K562 (cell line): ENCODE measurements at regions not wholly inside any gene's neighbourhood (a gene's known extent, or its start where the extent isn't known, plus 50 kb on each side); places are given as distances from the start of the nearest gene placed in this dataset.
"Not testable (repeated sequence)": the region's sequence is repeated elsewhere in the genome, so short reads cannot be mapped to it uniquely, and the experiment has no call there.

Source experiments
- ATAC-seq: fragments of 200-7000 bp; cut with Tn5 transposase; 3 replicates; pipeline ENCODE4 v1.9.1; 2020; ENCODE audit warnings: moderate library complexity
- BruUV-seq: library from RNA; stranded (reverse); fragments of 400-500 nt; replicated peaks from 2 replicates; lab custom pipeline; 2021; lab: Mats Ljungman, UMichigan
- CTCF ChIA-PET: fragments of 300-600 bp; formaldehyde crosslinking; extraction: SDS; loops from one replicate; lab custom pipeline; 2021; ENCODE audit warnings: low intra/inter-chr PET ratio; lab: Yijun Ruan, JAX
- POLR2A ChIA-PET: fragments of 300-600, 350-650 bp; sonication (Branson Sonifier 250); formaldehyde crosslinking; extraction: SDS; loops from one replicate; lab custom pipeline; 2021; ENCODE audit warnings: antibody characterized with exemption, inconsistent platforms; lab: Yijun Ruan, JAX
- DNase-seq, 4 experiments: peaks; one replicate each; pipeline versions ENCODE4 v3.0.0 to v3.0.0-alpha.2; 2011 to 2018; ENCODE audit warnings: low spot score in 3 of 4, mixed read lengths in 3 of 4; ENCODE audit errors: extremely low read depth in 1 of 4
- FAIRE-seq: peaks from 2 replicates; lab custom pipeline; 2011; peaks lifted over from hg19 to GRCh38; lab: Jason Lieb, UNC
- H2AFZ ChIP-seq: 2 replicates; pipeline ENCODE4 v1.6.0; 2011; ENCODE audit warnings: low read depth, low read length, control low read depth, inconsistent platforms
- H3K27ac ChIP-seq: fragments of 200-600 bp; 3 replicates; pipeline ENCODE4 v1.8.0; 2011; ENCODE audit warnings: low read depth, mild to moderate bottlenecking, control low read depth, inconsistent platforms, low read length, moderate library complexity, mixed read lengths; ENCODE audit errors: extremely low read depth
- H3K27me3 ChIP-seq, 2 experiments: fragments of 300-600 bp in 1 of 2; 2 replicates in 1 of 2; 3 replicates in 1 of 2; pipeline versions ENCODE4 v1.6.0 to v1.8.0; 2011; ENCODE audit warnings: inconsistent platforms in 2 of 2, low read length in 2 of 2, mild to moderate bottlenecking in 1 of 2, mixed read lengths in 1 of 2, moderate library complexity in 1 of 2; ENCODE audit not compliant: control insufficient read depth in 2 of 2, insufficient read depth in 2 of 2
- H3K36me3 ChIP-seq: fragments of 300-600 bp; 3 replicates; pipeline ENCODE4 v1.8.0; 2011; ENCODE audit warnings: mild to moderate bottlenecking, low read length, inconsistent platforms; ENCODE audit not compliant: control insufficient read depth, insufficient read depth
- H3K4me1 ChIP-seq, 2 experiments: fragments of 200-600 bp in 1 of 2; replicated peaks in 1 of 2; 2 replicates in 1 of 2; 3 replicates in 1 of 2; pipeline versions ENCODE4 v1.5.1 to v1.8.0; 2011; ENCODE audit warnings: inconsistent platforms in 2 of 2, low read length in 2 of 2, mild to moderate bottlenecking in 1 of 2, mixed read lengths in 1 of 2, moderate library complexity in 1 of 2; ENCODE audit not compliant: control insufficient read depth in 2 of 2, insufficient read depth in 2 of 2
- H3K4me2 ChIP-seq: 2 replicates; pipeline ENCODE4 v1.6.1; 2011; ENCODE audit warnings: low read length, control low read depth, inconsistent platforms, mixed read lengths; ENCODE audit not compliant: insufficient read depth
- H3K4me3 ChIP-seq: fragments of 200-600 bp; sonication (generic), shearing (Covaris generic); 2 replicates; pipeline ENCODE4 v1.5.1; 2016; ENCODE audit warnings: control low read depth, inconsistent platforms
- H3K79me2 ChIP-seq: fragments of 200-600 bp; 3 replicates; pipeline ENCODE4 v1.8.0; 2011; ENCODE audit warnings: low read length, inconsistent platforms; ENCODE audit not compliant: control insufficient read depth, insufficient read depth
- H3K9ac ChIP-seq, 2 experiments: 2 replicates each; pipeline versions ENCODE4 v1.6.0 to v1.6.1; 2011; ENCODE audit warnings: low read depth in 2 of 2, low read length in 2 of 2, control low read depth in 1 of 2, inconsistent platforms in 1 of 2, mild to moderate bottlenecking in 1 of 2, mixed read lengths in 1 of 2; ENCODE audit not compliant: insufficient read depth in 1 of 2
- H3K9me1 ChIP-seq: one replicate; pipeline ENCODE4 v1.6.0; 2011; ENCODE audit warnings: inconsistent platforms, mild to moderate bottlenecking, low read length, moderate library complexity; ENCODE audit not compliant: control insufficient read depth, insufficient read depth
- H3K9me3 ChIP-seq: replicated peaks from 2 replicates; pipeline ENCODE4 v1.5.1; 2011; ENCODE audit warnings: low read depth, low read length, inconsistent platforms; ENCODE audit not compliant: control insufficient read depth, insufficient read depth
- H4K20me1 ChIP-seq: replicated peaks from 2 replicates; pipeline ENCODE4 v1.6.1; 2011; ENCODE audit warnings: low read length, inconsistent platforms, mixed read lengths; ENCODE audit not compliant: control insufficient read depth, insufficient read depth
- FOXA3 ChIP-seq, 2 experiments: fragments of 450-650 bp in 1 of 2; sonication (generic) in 1 of 2; formaldehyde crosslinking; IDR thresholded peaks in 1 of 2; conservative IDR thresholded peaks in 1 of 2; 2 replicates each; pipeline versions ENCODE4 v1.4.0 to v1.8.0; 2020 to 2022; ENCODE audit warnings: mild to moderate bottlenecking in 2 of 2, missing genetic modification reagents in 1 of 2
- MEIS2 ChIP-seq: fragments of 450-650 bp; IDR thresholded peaks from 2 replicates; pipeline ENCODE4 v1.6.1; 2014; ENCODE audit warnings: mild to moderate bottlenecking; ENCODE audit not compliant: partially characterized antibody
- RCOR1 ChIP-seq, 2 experiments: IDR thresholded peaks; 2 replicates each; pipeline ENCODE4 v1.6.1; 2012; ENCODE audit warnings: low read depth in 2 of 2, low read length in 2 of 2, borderline replicate concordance in 1 of 2, improper control_type of control experiment in 1 of 2
- SPI1 ChIP-seq: IDR thresholded peaks from 2 replicates; pipeline ENCODE4 v1.6.1; 2011; ENCODE audit warnings: low read depth, low read length, control low read depth, borderline replicate concordance
- WGBS: fragments of 100-300 bp; shearing (Covaris generic); methylation state at CpG from one replicate; pipeline ENCODE4 v1.1.6; 2016; ENCODE audit warnings: low coverage, mixed read lengths; ENCODE audit not compliant: insufficient coverage; ENCODE audit errors: missing lambda C conversion rate; 5-methylcytosine and 5-hydroxymethylcytosine counted together
- in situ Hi-C: fragments of 300-500 bp; cut with MboI; formaldehyde crosslinking; loops from 4 replicates; pipeline ENCODE4 v1.15.0; 2018; ENCODE audit warnings: inconsistent platforms, mixed read lengths
- intact Hi-C: fragments of 100-400 bp; cut with micrococcal nuclease; formaldehyde crosslinking; loops from 2 replicates; pipeline ENCODE4 v1.14.2; 2022
- TF ChIP-seq, protein P1 (sequence below), 2 experiments: IDR thresholded peaks in 1 of 2; conservative IDR thresholded peaks in 1 of 2; 2 replicates each; pipeline ENCODE4 v1.6.1; 2016; ENCODE audit warnings: low read depth in 2 of 2, mild to moderate bottlenecking in 1 of 2, missing compliant biosample characterization in 1 of 2, missing genetic modification characterization in 1 of 2, moderate library complexity in 1 of 2
- TF ChIP-seq, protein P2 (sequence below): fragments of 450-650 bp; IDR thresholded peaks from 2 replicates; pipeline ENCODE4 v1.6.1; 2016

DNA sequence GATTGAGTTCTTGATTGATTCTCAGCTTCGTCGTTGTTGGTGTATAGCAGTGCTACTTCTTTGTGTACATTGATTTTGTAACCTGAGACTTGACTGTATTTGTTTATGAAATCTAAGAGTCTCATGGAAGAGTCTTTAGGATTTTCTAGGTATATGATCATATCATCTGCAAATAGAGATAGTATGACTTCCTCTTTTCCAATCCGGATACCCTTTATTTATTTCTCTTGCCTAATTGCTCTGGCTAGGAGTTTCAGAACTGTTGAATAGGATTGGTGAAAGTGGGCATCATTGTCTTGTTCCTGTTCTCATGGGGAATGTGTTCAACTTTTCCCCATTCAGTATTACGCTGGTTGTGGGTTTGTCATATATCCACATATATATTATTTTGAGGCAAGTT lies 72.3 kb upstream of the ADORA2B start:
- H4K20me1 ChIP-seq, H3K9me1 ChIP-seq, FAIRE-seq, H3K36me3 ChIP-seq, DNase-seq, H3K79me2 ChIP-seq, H3K27ac ChIP-seq, H3K4me1 ChIP-seq, BruUV-seq, CTCF ChIA-PET, H3K27me3 ChIP-seq, H3K4me3 ChIP-seq, H3K4me2 ChIP-seq, H2AFZ ChIP-seq, intact Hi-C loops, POLR2A ChIA-PET, H3K9me3 ChIP-seq, in situ Hi-C loops, H3K9ac ChIP-seq, ATAC-seq: not testable (repeated sequence)
- 11% methylated on average over 4 of the region's 4 CpGs for WGBS
- TF ChIP-seq SPI1 (peak; percentile 65; the same call in 1 of the 2 replicates), FOXA3 (CRISPR knock-in tag; conservative IDR thresholded peaks at IDR 0.05 in 1 of 2, IDR thresholded peaks at IDR 0.05 in 1 of 2) (peak in 1 of 2 experiments; percentile 63; a peak in 2 of 4 replicates), RCOR1 (IDR thresholded peaks at IDR 0.05; ENCODE audit: borderline replicate concordance in 1 of 2, low read depth in 2 of 2, low read length in 2 of 2) (peak in 1 of 2 experiments; percentile 44; a peak in 1 of 4 replicates)

DNA sequence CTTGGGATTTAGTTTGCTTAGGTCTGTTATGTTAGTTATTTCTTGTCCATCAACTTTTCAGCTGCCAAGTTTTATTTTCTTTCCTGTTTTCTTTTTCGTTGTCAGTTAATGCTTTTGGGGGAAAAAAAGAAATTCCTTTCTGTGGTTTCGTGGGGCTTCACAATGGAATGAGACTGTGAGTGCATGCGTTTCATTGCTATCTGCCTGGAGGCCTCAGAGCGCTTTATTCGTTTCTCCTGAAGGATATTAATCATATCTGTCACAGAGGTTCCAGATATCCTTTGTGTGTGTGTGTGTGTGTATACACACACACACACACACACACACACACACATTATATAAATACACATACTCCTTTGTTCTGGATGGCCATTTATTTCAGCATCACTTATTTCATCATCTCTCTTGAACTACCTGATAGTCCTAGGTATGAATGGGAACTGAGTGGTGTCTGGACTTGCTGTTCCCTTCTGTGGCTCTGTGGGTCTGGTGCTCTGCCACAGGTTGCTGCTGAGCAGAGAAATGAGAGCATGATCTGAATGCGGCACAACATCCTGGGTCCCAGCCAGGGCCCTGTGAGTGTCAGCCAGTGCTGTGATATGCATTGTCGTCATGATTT lies 66.9 kb upstream of the ADORA2B start:
- intact Hi-C loops, H3K9ac ChIP-seq, BruUV-seq, H3K79me2 ChIP-seq, H3K4me1 ChIP-seq, DNase-seq, H3K36me3 ChIP-seq, H3K9me1 ChIP-seq, CTCF ChIA-PET, H3K27ac ChIP-seq, H3K4me2 ChIP-seq, H2AFZ ChIP-seq, H3K9me3 ChIP-seq, H4K20me1 ChIP-seq, in situ Hi-C loops, H3K27me3 ChIP-seq, FAIRE-seq, ATAC-seq, H3K4me3 ChIP-seq: not testable (repeated sequence)
- TF ChIP-seq, protein P1, sequence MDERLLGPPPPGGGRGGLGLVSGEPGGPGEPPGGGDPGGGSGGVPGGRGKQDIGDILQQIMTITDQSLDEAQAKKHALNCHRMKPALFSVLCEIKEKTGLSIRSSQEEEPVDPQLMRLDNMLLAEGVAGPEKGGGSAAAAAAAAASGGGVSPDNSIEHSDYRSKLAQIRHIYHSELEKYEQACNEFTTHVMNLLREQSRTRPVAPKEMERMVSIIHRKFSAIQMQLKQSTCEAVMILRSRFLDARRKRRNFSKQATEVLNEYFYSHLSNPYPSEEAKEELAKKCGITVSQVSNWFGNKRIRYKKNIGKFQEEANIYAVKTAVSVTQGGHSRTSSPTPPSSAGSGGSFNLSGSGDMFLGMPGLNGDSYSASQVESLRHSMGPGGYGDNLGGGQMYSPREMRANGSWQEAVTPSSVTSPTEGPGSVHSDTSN (CRISPR knock-in tag; IDR thresholded peaks at IDR 0.05; ENCODE audit: low read depth) = not testable (repeated sequence)
- TF ChIP-seq, protein P1 (tag; conservative IDR thresholded peaks at IDR 0.05; ENCODE audit: low read depth) = peak; percentile 46
- TF ChIP-seq MEIS2 = peak; percentile 52
- TF ChIP-seq, protein P2, sequence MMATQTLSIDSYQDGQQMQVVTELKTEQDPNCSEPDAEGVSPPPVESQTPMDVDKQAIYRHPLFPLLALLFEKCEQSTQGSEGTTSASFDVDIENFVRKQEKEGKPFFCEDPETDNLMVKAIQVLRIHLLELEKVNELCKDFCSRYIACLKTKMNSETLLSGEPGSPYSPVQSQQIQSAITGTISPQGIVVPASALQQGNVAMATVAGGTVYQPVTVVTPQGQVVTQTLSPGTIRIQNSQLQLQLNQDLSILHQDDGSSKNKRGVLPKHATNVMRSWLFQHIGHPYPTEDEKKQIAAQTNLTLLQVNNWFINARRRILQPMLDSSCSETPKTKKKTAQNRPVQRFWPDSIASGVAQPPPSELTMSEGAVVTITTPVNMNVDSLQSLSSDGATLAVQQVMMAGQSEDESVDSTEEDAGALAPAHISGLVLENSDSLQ = peak; percentile 46
- POLR2A ChIA-PET = interaction anchor here (0.6 kb wide), 1 partner anchor 55 kb away, joined by 3 read pairs; no protein-coding TSS in a partner anchor
- WGBS = 34% methylated on average over 4 of the region's 7 CpGs
